H1 (cell line): ENCODE measurements at regions not wholly inside any gene's neighbourhood (a gene's known extent, or its start where the extent isn't known, plus 50 kb on each side); places are given as distances from the start of the nearest gene placed in this dataset.

Experiments
- CTCF ChIA-PET: fragments of 300-600 bp; sonication (Branson Sonifier 250); formaldehyde crosslinking; loops from one replicate; lab custom pipeline; 2021; ENCODE audit not compliant: partially characterized antibody; lab: Charles Lee
- POLR2A ChIA-PET: fragments of 300-600 bp; sonication (Branson Sonifier 250); formaldehyde crosslinking; loops from one replicate; lab custom pipeline; 2021; ENCODE audit warnings: inconsistent platforms; ENCODE audit not compliant: partially characterized antibody; lab: Charles Lee
- DNase-seq, 2 experiments: peaks; one replicate each; pipeline versions ENCODE4 v3.0.0 to v3.0.0-alpha.2; 2010 to 2022; ENCODE audit warnings: low spot score in 2 of 2, low read depth in 1 of 2, mixed read lengths in 1 of 2
- FAIRE-seq: peaks from 2 replicates; lab custom pipeline; 2011; peaks lifted over from hg19 to GRCh38; lab: Jason Lieb, UNC
- H2AFZ ChIP-seq: 2 replicates; pipeline ENCODE4 v1.8.1; 2012; ENCODE audit warnings: low read length, inconsistent platforms
- H2AK5ac ChIP-seq: 2 replicates; pipeline ENCODE4 v1.6.1; 2013; ENCODE audit warnings: low read depth, low read length
- H2BK120ac ChIP-seq: replicated peaks from 2 replicates; pipeline ENCODE3; 2013; ENCODE audit warnings: low read depth, low read length, inconsistent platforms
- H2BK12ac ChIP-seq: 2 replicates; pipeline ENCODE4 v1.6.1; 2013; ENCODE audit warnings: low read depth, low read length
- H2BK15ac ChIP-seq: 2 replicates; pipeline ENCODE4 v1.6.1; 2013; ENCODE audit warnings: low read length
- H2BK20ac ChIP-seq: 2 replicates; pipeline ENCODE4 v1.6.1; 2013; ENCODE audit warnings: low read length
- H2BK5ac ChIP-seq: 2 replicates; pipeline ENCODE4 v1.6.1; 2013; ENCODE audit warnings: low read depth, low read length
- H3K14ac ChIP-seq: 2 replicates; pipeline ENCODE4 v1.6.1; 2013; ENCODE audit warnings: inconsistent platforms; ENCODE audit not compliant: insufficient read length
- H3K18ac ChIP-seq: 2 replicates; pipeline ENCODE4 v1.6.1; 2013; ENCODE audit warnings: low read length; ENCODE audit errors: extremely low read depth
- H3K23ac ChIP-seq: 2 replicates; pipeline ENCODE4 v1.6.1; 2013; ENCODE audit warnings: inconsistent platforms; ENCODE audit not compliant: insufficient read length
- H3K23me2 ChIP-seq: 2 replicates; pipeline ENCODE4 v1.6.1; 2013; ENCODE audit warnings: low read depth, low read length
- H3K27ac ChIP-seq: 2 replicates; pipeline ENCODE4 v1.6.1; 2011; ENCODE audit warnings: low read depth, low read length, inconsistent platforms
- H3K27me3 ChIP-seq, 4 experiments: replicated peaks in 1 of 4; 1 replicate in 1 of 4; 2 replicates in 3 of 4; pipeline versions ENCODE4 v1.6.1 to v1.8.1; 2011 to 2013; ENCODE audit warnings: low read length in 3 of 4, mild to moderate bottlenecking in 3 of 4, inconsistent platforms in 2 of 4, mixed read lengths in 2 of 4, moderate library complexity in 1 of 4; ENCODE audit not compliant: control insufficient read depth in 3 of 4, insufficient read depth in 3 of 4; ENCODE audit errors: extremely low read depth in 1 of 4
- H3K36me3 ChIP-seq, 4 experiments: 2 replicates each; pipeline versions ENCODE4 v1.6.1 to v1.8.1; 2011 to 2013; ENCODE audit warnings: mild to moderate bottlenecking in 4 of 4, low read length in 3 of 4, moderate library complexity in 2 of 4, control low read depth in 1 of 4, inconsistent platforms in 1 of 4; ENCODE audit not compliant: insufficient read depth in 4 of 4, control insufficient read depth in 2 of 4
- H3K4ac ChIP-seq: replicated peaks from 2 replicates; pipeline ENCODE3; 2013; ENCODE audit warnings: low read length, low read depth, mixed read lengths, inconsistent platforms; ENCODE audit not compliant: insufficient read length
- H3K4me1 ChIP-seq, 4 experiments: replicated peaks in 1 of 4; 1 replicate in 1 of 4; 2 replicates in 3 of 4; pipeline versions ENCODE4 v1.6.1 to v1.8.1; 2011 to 2013; ENCODE audit warnings: low read length in 3 of 4, inconsistent platforms in 2 of 4, mixed read lengths in 1 of 4; ENCODE audit not compliant: insufficient read depth in 4 of 4, control insufficient read depth in 3 of 4
- H3K4me2 ChIP-seq, 2 experiments: 2 replicates each; pipeline versions ENCODE4 v1.6.1 to v1.8.1; 2011 to 2013; ENCODE audit warnings: low read depth in 2 of 2, low read length in 2 of 2, control low read depth in 1 of 2, inconsistent platforms in 1 of 2, mild to moderate bottlenecking in 1 of 2; ENCODE audit not compliant: insufficient read depth in 1 of 2
- H3K4me3 ChIP-seq, 4 experiments: fragments of 200-600, 300-600 bp in 1 of 4; sonication (generic), shearing (Covaris generic), sonication (Bioruptor Twin) in 1 of 4; 2 replicates each; pipeline versions ENCODE4 v1.5.1 to v1.8.1; 2011 to 2016; ENCODE audit warnings: low read length in 4 of 4, low read depth in 3 of 4, control low read depth in 2 of 4, inconsistent platforms in 2 of 4, mild to moderate bottlenecking in 2 of 4, mixed read lengths in 1 of 4, moderate library complexity in 1 of 4; ENCODE audit not compliant: insufficient read depth in 2 of 4; ENCODE audit errors: extremely low read depth in 1 of 4
- H3K56ac ChIP-seq: replicated peaks from 2 replicates; pipeline ENCODE3; 2013; ENCODE audit warnings: low read depth, mild to moderate bottlenecking, mixed read lengths, low read length, inconsistent platforms; ENCODE audit not compliant: insufficient read length
- H3K79me1 ChIP-seq: 2 replicates; pipeline ENCODE4 v1.6.1; 2013; ENCODE audit warnings: low read depth, low read length, control low read depth
- H3K79me2 ChIP-seq, 2 experiments: 2 replicates each; pipeline versions ENCODE4 v1.6.1 to v1.8.1; 2012 to 2013; ENCODE audit warnings: low read length in 2 of 2, mild to moderate bottlenecking in 2 of 2, inconsistent platforms in 1 of 2; ENCODE audit not compliant: insufficient read depth in 2 of 2, control insufficient read depth in 1 of 2
- H3K9ac ChIP-seq, 4 experiments: replicated peaks in 1 of 4; 1 replicate in 1 of 4; 2 replicates in 3 of 4; pipeline versions ENCODE4 v1.6.1 to v1.8.1; 2011 to 2013; ENCODE audit warnings: low read depth in 3 of 4, low read length in 3 of 4, control low read depth in 2 of 4, mild to moderate bottlenecking in 2 of 4, moderate library complexity in 2 of 4, inconsistent platforms in 1 of 4; ENCODE audit errors: extremely low read depth in 1 of 4
- H3K9me3 ChIP-seq, 2 experiments: 2 replicates each; pipeline versions ENCODE4 v1.6.1 to v1.8.1; 2012 to 2013; ENCODE audit warnings: mild to moderate bottlenecking in 2 of 2, moderate library complexity in 2 of 2, control low read depth in 1 of 2, inconsistent platforms in 1 of 2, low read depth in 1 of 2, low read length in 1 of 2, mixed read lengths in 1 of 2; ENCODE audit not compliant: insufficient read depth in 2 of 2
- H4K20me1 ChIP-seq, 2 experiments: replicated peaks in 1 of 2; 2 replicates each; pipeline versions ENCODE3 to v1.8.1; 2011 to 2013; ENCODE audit warnings: inconsistent platforms in 2 of 2, low read length in 2 of 2, mild to moderate bottlenecking in 1 of 2; ENCODE audit not compliant: insufficient read depth in 2 of 2, control insufficient read depth in 1 of 2
- H4K5ac ChIP-seq: 2 replicates; pipeline ENCODE4 v1.6.1; 2013; ENCODE audit warnings: low read length, low read depth, mixed read lengths, inconsistent platforms; ENCODE audit not compliant: insufficient read length
- H4K8ac ChIP-seq: 2 replicates; pipeline ENCODE4 v1.8.0; 2013; ENCODE audit warnings: mild to moderate bottlenecking, moderate library complexity, low read length, inconsistent platforms; ENCODE audit not compliant: insufficient read depth; ENCODE audit errors: extremely low read depth
- H4K91ac ChIP-seq: replicated peaks from 2 replicates; pipeline ENCODE3; 2013; ENCODE audit warnings: low read length, mixed read lengths, inconsistent platforms; ENCODE audit not compliant: insufficient read length
- ATF3 ChIP-seq: IDR thresholded peaks from 2 replicates; pipeline ENCODE4 v1.6.1; 2011; ENCODE audit warnings: low read depth, mild to moderate bottlenecking, low read length; ENCODE audit not compliant: insufficient read depth
- EP300 ChIP-seq, 2 experiments: IDR thresholded peaks; 1 replicate in 1 of 2; 2 replicates in 1 of 2; pipeline ENCODE4 v1.6.1; 2011 to 2012; ENCODE audit warnings: low read depth in 2 of 2, low read length in 2 of 2, mild to moderate bottlenecking in 2 of 2, borderline replicate concordance in 1 of 2, inconsistent platforms in 1 of 2, moderate library complexity in 1 of 2
- MAX ChIP-seq: IDR thresholded peaks from 2 replicates; pipeline ENCODE4 v1.6.1; 2012; ENCODE audit warnings: inconsistent platforms
- POU5F1 ChIP-seq: IDR thresholded peaks from 2 replicates; pipeline ENCODE4 v1.6.1; 2011; ENCODE audit warnings: low read depth, mild to moderate bottlenecking, low read length, moderate library complexity
- SRF ChIP-seq: IDR thresholded peaks from 2 replicates; pipeline ENCODE4 v1.6.1; 2011; ENCODE audit warnings: mild to moderate bottlenecking, low read depth, low read length, moderate library complexity
- TBP ChIP-seq: IDR thresholded peaks from 2 replicates; pipeline ENCODE4 v1.6.1; 2011; ENCODE audit warnings: low read depth, low read length, improper control_type of control experiment
- TCF12 ChIP-seq: IDR thresholded peaks from 2 replicates; pipeline ENCODE4 v1.6.1; 2011; ENCODE audit warnings: low read depth, mild to moderate bottlenecking, low read length
- WGBS, 2 experiments: shearing (Covaris generic) in 1 of 2; methylation state at CpG; one replicate each; pipeline versions ENCODE4 v1.1.6 to v1.1.7; 2013 to 2015; ENCODE audit warnings: low lambda C conversion rate in 2 of 2, mixed read lengths in 2 of 2, inconsistent platforms in 1 of 2, low coverage in 1 of 2, missing lambda C conversion rate in 1 of 2; ENCODE audit not compliant: insufficient replicate concordance in 2 of 2, insufficient coverage in 1 of 2, insufficient read length in 1 of 2; ENCODE audit errors: extremely low coverage in 1 of 2, missing lambda C conversion rate in 1 of 2; 5-methylcytosine and 5-hydroxymethylcytosine counted together

DNA sequence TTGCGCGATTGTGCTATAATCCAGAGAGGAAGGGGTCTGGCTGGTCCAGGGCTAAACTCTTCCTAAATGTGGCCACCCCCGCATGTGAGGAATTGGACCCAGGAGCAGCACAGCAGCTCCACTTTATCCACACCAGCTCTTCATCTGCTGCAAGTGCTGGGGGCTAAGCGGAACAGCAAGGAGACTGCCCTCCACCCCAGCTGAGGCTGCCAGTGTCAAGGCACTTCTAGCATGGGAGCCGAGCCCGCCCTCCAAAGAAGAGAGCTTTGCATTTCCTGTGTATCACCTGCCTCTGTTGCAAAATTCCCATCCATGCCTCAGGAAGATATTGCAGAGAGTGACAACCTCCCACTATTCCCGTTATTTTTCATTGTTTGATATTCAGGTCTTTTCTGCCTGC lies 333.6 kb downstream of the ARRDC4 start:
- H4K8ac ChIP-seq: no peak overlapping the region
- no peak overlapping the region for H2AFZ ChIP-seq
- no peak overlapping the region for H4K91ac ChIP-seq
- no peak overlapping the region for H3K4ac ChIP-seq
- H2BK15ac ChIP-seq: no peak overlapping the region
- ChIA-PET POLR2A (no interaction called here), CTCF (interaction anchor here (0.6 to 2.5 kb wide), 22 partner anchors 9 to 395 kb away, joined by 3 to 9 read pairs (median 4); no protein-coding TSS in a partner anchor)
- H4K20me1 ChIP-seq: no peaks in the 10 kb centered on the region
- H3K36me3 ChIP-seq: no peaks in the 10 kb centered on the region
- no peak overlapping the region for H2BK120ac ChIP-seq
- no peak overlapping the region for H3K18ac ChIP-seq
- H3K23ac ChIP-seq: no peak overlapping the region
- DNase-seq: peak in 1 of 2 experiments; percentile 30
- H3K4me3 ChIP-seq: no peak overlapping the region
- no peak overlapping the region for H3K9ac ChIP-seq
- no peaks in the 10 kb centered on the region for H3K79me1 ChIP-seq
- no peak overlapping the region for H2BK12ac ChIP-seq
- no peaks in the 10 kb centered on the region for H3K9me3 ChIP-seq
- no peak overlapping the region for H4K5ac ChIP-seq
- H2BK5ac ChIP-seq: no peak overlapping the region
- no peak overlapping the region; a peak in 1 of 4 replicates for H3K4me2 ChIP-seq
- no peaks in the 10 kb centered on the region for H3K79me2 ChIP-seq
- H2BK20ac ChIP-seq: no peak overlapping the region
- WGBS, 2 experiments: 87% methylated on average over 7 of the region's 7 CpGs; no CpG with 5 or more reads in 1 of the 2 experiments
- H3K14ac ChIP-seq: no peak overlapping the region
- no peak for FAIRE-seq
- no peaks in the 10 kb centered on the region; a peak in 2 of 7 replicates for H3K4me1 ChIP-seq
- no peak for TF ChIP-seq TBP
- no peak for TF ChIP-seq POU5F1
- TF ChIP-seq EP300 (IDR thresholded peaks at IDR 0.05; ENCODE audit: borderline replicate concordance in 1 of 2, low read depth in 2 of 2, low read length in 2 of 2): no peak
- no peak for TF ChIP-seq SRF
- no peak for TF ChIP-seq MAX
- no peak for TF ChIP-seq ATF3
- no peak for TF ChIP-seq TCF12
- no peak overlapping the region for H3K27ac ChIP-seq
- no peak overlapping the region for H2AK5ac ChIP-seq
- peaks cover 2% of the 10 kb centered on the region; the same call in 1 of the 2 replicates for H3K23me2 ChIP-seq
- peaks cover 0 to 13% (median 9%) of the 10 kb centered on the region in 4 experiments; a peak in 6 of 7 replicates for H3K27me3 ChIP-seq
- H3K56ac ChIP-seq: no peak overlapping the region
